Esophagus (tissue), 2 donors: ENCODE measurements at regions not wholly inside any gene's neighbourhood (a gene's known extent, or its start where the extent isn't known, plus 50 kb on each side); places are given as distances from the start of the nearest gene placed in this dataset.

Experiments
- H3K27ac ChIP-seq, 2 donors: one replicate each; pipeline ENCODE4 v1.5.1; 2013; ENCODE audit warnings: low read depth in 2 of 2, mild to moderate bottlenecking in 2 of 2, inconsistent platforms in 1 of 2, low read length in 1 of 2, moderate library complexity in 1 of 2
- H3K27me3 ChIP-seq, 2 donors: one replicate each; pipeline ENCODE4 v1.6.1; 2013; ENCODE audit warnings: low read length in 2 of 2, control low read depth in 1 of 2, mild to moderate bottlenecking in 1 of 2; ENCODE audit not compliant: insufficient read depth in 2 of 2, control insufficient read depth in 1 of 2
- H3K36me3 ChIP-seq, 2 donors: one replicate each; pipeline ENCODE4 v1.6.1; 2013; ENCODE audit warnings: low read length in 1 of 2; ENCODE audit not compliant: control insufficient read depth in 2 of 2, insufficient read depth in 2 of 2
- H3K4me1 ChIP-seq, 2 donors: one replicate each; pipeline ENCODE4 v1.6.1; 2013; ENCODE audit warnings: low read length in 1 of 2; ENCODE audit not compliant: control insufficient read depth in 2 of 2, insufficient read depth in 2 of 2
- H3K4me3 ChIP-seq, 2 donors: one replicate each; pipeline ENCODE4 v1.5.1; 2013; ENCODE audit warnings: low read length in 2 of 2, mild to moderate bottlenecking in 2 of 2, low read depth in 1 of 2, moderate library complexity in 1 of 2
- H3K9me3 ChIP-seq, 2 donors: one replicate each; pipeline ENCODE4 v1.6.1; 2013; ENCODE audit warnings: mild to moderate bottlenecking in 2 of 2, low read depth in 1 of 2, low read length in 1 of 2, moderate library complexity in 1 of 2; ENCODE audit not compliant: control insufficient read depth in 2 of 2, insufficient read depth in 1 of 2
- WGBS, 2 donors: extraction: QIAGEN DNeasy Blood & Tissue Kit; methylation state at CpG; one replicate each; pipeline ENCODE4 v1.1.7; 2013; 5-methylcytosine and 5-hydroxymethylcytosine counted together
- donor health status: healthy with polysubstance abuse.
- donor health status: Bipolar disorder and iron deficiency.

GRCh38 chr16:85173981-85174751, 61.9 kb upstream of the CIBAR2 start:
- Histone ChIP-seq H3K36me3 (no peaks in the 10 kb centered on the region), H3K27me3 (peaks cover 0 to 4% of the 10 kb centered on the region in 2 donors), H3K9me3 (peaks cover 0 to 3% of the 10 kb centered on the region in 2 donors), H3K4me1 (peaks cover 5 to 10% of the 10 kb centered on the region in 2 donors), H3K27ac (no peak overlapping the region), H3K4me3 (no peak overlapping the region)
- 45 to 49% methylated on average over 15 to 16 of the region's 16 CpGs for WGBS, 2 donors

GRCh38 chr16:85174871-85175723, 62.8 kb upstream of the CIBAR2 start:
- 72 to 76% methylated on average over 26 of the region's 26 CpGs for WGBS, 2 donors
- no peak overlapping the region for H3K27ac ChIP-seq
- H3K9me3 ChIP-seq, result peaks cover 0 to 3% of the 10 kb centered on the region in 2 donors
- peaks cover 0 to 2% of the 10 kb centered on the region in 2 donors for H3K27me3 ChIP-seq
- no peaks in the 10 kb centered on the region for H3K36me3 ChIP-seq
- no peak overlapping the region for H3K4me3 ChIP-seq
- H3K4me1 ChIP-seq, result peaks cover 5% of the 10 kb centered on the region in 2 donors

GRCh38 chr16:85175724-85176233, 63.5 kb upstream of the CIBAR2 start:
- Histone ChIP-seq H3K9me3 (peaks cover 0 to 3% of the 10 kb centered on the region in 2 donors), H3K4me3 (no peak overlapping the region), H3K27me3 (no peaks in the 10 kb centered on the region), H3K4me1 (peaks cover 0 to 5% of the 10 kb centered on the region in 2 donors), H3K27ac (no peak overlapping the region), H3K36me3 (no peaks in the 10 kb centered on the region)
- WGBS, 2 donors, result 80 to 82% methylated on average over 10 of the region's 10 CpGs

- Histone ChIP-seq H3K27me3 (no peaks in the 10 kb centered on the region), H3K9me3 (no peaks in the 10 kb centered on the region), H3K36me3 (no peaks in the 10 kb centered on the region), H3K27ac (no peak overlapping the region), H3K4me3 (no peak overlapping the region), H3K4me1 (peaks cover 0 to 5% of the 10 kb centered on the region in 2 donors)
- 64 to 69% methylated on average over 26 of the region's 26 CpGs for WGBS, 2 donors
Observed at GRCh38 chr16:85176541-85177447, 64.5 kb upstream of the CIBAR2 start.

GRCh38 chr16:85177448-85177846, 65.2 kb upstream of the CIBAR2 start:
- 77 to 81% methylated on average over 10 of the region's 10 CpGs for WGBS, 2 donors
- no peak overlapping the region for H3K27ac ChIP-seq
- no peaks in the 10 kb centered on the region for H3K9me3 ChIP-seq
- no peak overlapping the region for H3K4me3 ChIP-seq
- H3K36me3 ChIP-seq, result no peaks in the 10 kb centered on the region
- no peaks in the 10 kb centered on the region for H3K27me3 ChIP-seq
- peaks cover 0 to 5% of the 10 kb centered on the region in 2 donors for H3K4me1 ChIP-seq

GRCh38 chr16:85178006-85178591, 65.8 kb upstream of the CIBAR2 start:
- H3K9me3 ChIP-seq, result peaks cover 0 to under 1% of the 10 kb centered on the region in 2 donors
- 88 to 90% methylated on average over 14 of the region's 14 CpGs for WGBS, 2 donors
- peaks cover 0 to 5% of the 10 kb centered on the region in 2 donors for H3K4me1 ChIP-seq
- H3K4me3 ChIP-seq, result no peak overlapping the region
- H3K27ac ChIP-seq, result no peak overlapping the region
- H3K27me3 ChIP-seq, result no peaks in the 10 kb centered on the region
- H3K36me3 ChIP-seq, result no peaks in the 10 kb centered on the region

GRCh38 chr16:85178596-85178995, 66.3 kb upstream of the CIBAR2 start:
- 89 to 92% methylated on average over 11 of the region's 11 CpGs for WGBS, 2 donors
- H3K4me3 ChIP-seq, result no peak overlapping the region
- H3K9me3 ChIP-seq, result peaks cover 0 to 6% of the 10 kb centered on the region in 2 donors
- no peaks in the 10 kb centered on the region for H3K27me3 ChIP-seq
- H3K27ac ChIP-seq, result no peak overlapping the region
- no peaks in the 10 kb centered on the region for H3K36me3 ChIP-seq
- peaks cover 0 to 5% of the 10 kb centered on the region in 2 donors for H3K4me1 ChIP-seq

- no peak overlapping the region for H3K4me3 ChIP-seq
- WGBS, 2 donors, result 68 to 77% methylated on average over 15 of the region's 15 CpGs
- peaks cover 0 to 9% of the 10 kb centered on the region in 2 donors for H3K9me3 ChIP-seq
- no peaks in the 10 kb centered on the region for H3K27me3 ChIP-seq
- H3K27ac ChIP-seq, result no peak overlapping the region
- no peaks in the 10 kb centered on the region for H3K36me3 ChIP-seq
- H3K4me1 ChIP-seq, result peaks cover 0 to 3% of the 10 kb centered on the region in 2 donors
Observed at GRCh38 chr16:85179344-85180046, 67.2 kb upstream of the CIBAR2 start.
